Astrocyte (in vitro differentiated cells and primary cell): ENCODE measurements at regions not wholly inside any gene's neighbourhood (a gene's known extent, or its start where the extent isn't known, plus 50 kb on each side); places are given as distances from the start of the nearest gene placed in this dataset.

Experiments
- CTCF ChIP-seq: IDR thresholded peaks from 2 replicates; pipeline ENCODE4 v1.5.1; 2011; ENCODE audit warnings: low read depth, mild to moderate bottlenecking, inconsistent platforms, low read length, moderate library complexity; ENCODE audit not compliant: insufficient read depth
- EZH2 ChIP-seq: IDR thresholded peaks from 2 replicates; pipeline ENCODE4 v1.6.1; 2012; ENCODE audit warnings: mild to moderate bottlenecking, low read length, inconsistent platforms; ENCODE audit not compliant: insufficient read depth

GRCh38 chr16:6031102-6031501 is 933.5 kb upstream of the EEF2KMT start:
- TF ChIP-seq CTCF (no peak), EZH2 (no peak)
